ENCODE measurements at regions not wholly inside any gene's neighbourhood (a gene's known extent, or its start where the extent isn't known, plus 50 kb on each side); places are given as distances from the start of the nearest gene placed in this dataset.

DNA sequence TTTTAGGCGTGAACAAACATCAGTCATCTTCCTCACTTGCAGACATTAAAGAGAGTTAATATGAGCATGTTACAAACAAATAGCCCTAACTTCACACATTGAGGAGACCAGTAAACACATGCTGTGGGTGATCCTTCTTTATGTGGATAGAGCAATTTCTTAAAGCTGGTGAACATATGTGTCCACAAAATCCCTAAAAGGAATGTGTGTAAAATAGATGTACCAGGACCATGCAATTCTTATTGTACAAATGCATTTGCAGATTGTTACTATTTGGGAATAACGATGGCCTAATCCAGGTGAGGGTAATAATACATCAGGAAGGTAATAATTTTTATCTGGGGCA is 228.9 kb downstream of the ALDH8A1 start:
- intact Hi-C loops (cut with micrococcal nuclease; ENCODE audit: unreplicated experiment): no loop called here
- Histone ChIP-seq H3K9me3 (ENCODE audit: insufficient read depth, low read depth) (0 out of 2 replicates have a peak, but pooled peaks cover 7% of the 10 kb centered on the region), H3K27ac (no peak overlapping the region), H3F3A (ENCODE audit: insufficient read depth, low read depth) (no peaks in the 10 kb centered on the region), H4K20me1 (ENCODE audit: insufficient read depth) (no peaks in the 10 kb centered on the region), H2AFZ (no peak overlapping the region), H3K9me2 (ENCODE audit: insufficient read depth) (no peaks in the 10 kb centered on the region; the same call in 1 of the 2 replicates), H3K27me3 (ENCODE audit: insufficient read depth, low read depth) (no peaks in the 10 kb centered on the region), H3K4me1 (replicated peaks; ENCODE audit: insufficient read depth) (no peaks in the 10 kb centered on the region), H3K36me3 (ENCODE audit: low read depth) (no peaks in the 10 kb centered on the region), H3K79me2 (ENCODE audit: low read depth) (no peaks in the 10 kb centered on the region), H3K4me3 (no peak overlapping the region), H3K4me2 (no peak overlapping the region)
- TF ChIP-seq EZH2 (IDR thresholded peaks at IDR 0.05; ENCODE audit: low read depth) (no peak), CTCF (conservative IDR thresholded peaks at IDR 0.05) (no peak)
- ChIA-PET POLR2A (ENCODE audit: unreplicated experiment) (no interaction called here), CTCF (no interaction called here)
- DNase-seq: no peak
- no TSS peak for BruUV-seq (replicated peaks)

GRCh38 chr6:134720353-134721059 is 229.4 kb downstream of the ALDH8A1 start:
- H3K36me3 ChIP-seq (ENCODE audit: low read depth): no peaks in the 10 kb centered on the region
- H4K20me1 ChIP-seq (ENCODE audit: insufficient read depth): no peaks in the 10 kb centered on the region
- TF ChIP-seq EZH2 (IDR thresholded peaks at IDR 0.05; ENCODE audit: low read depth) (no peak), CTCF (conservative IDR thresholded peaks at IDR 0.05) (no peak)
- no peaks in the 10 kb centered on the region for H3K27me3 ChIP-seq (ENCODE audit: insufficient read depth, low read depth)
- POLR2A ChIA-PET (ENCODE audit: unreplicated experiment): no interaction called here
- H3F3A ChIP-seq (ENCODE audit: insufficient read depth, low read depth): no peaks in the 10 kb centered on the region
- no peak overlapping the region for H2AFZ ChIP-seq
- DNase-seq: no peak
- H3K9me3 ChIP-seq (ENCODE audit: insufficient read depth, low read depth): 0 out of 2 replicates have a peak, but pooled peaks cover 6% of the 10 kb centered on the region
- no peaks in the 10 kb centered on the region; the same call in 1 of the 2 replicates for H3K9me2 ChIP-seq (ENCODE audit: insufficient read depth)
- intact Hi-C loops (cut with micrococcal nuclease; ENCODE audit: unreplicated experiment): no loop called here
- H3K79me2 ChIP-seq (ENCODE audit: low read depth): no peaks in the 10 kb centered on the region
- H3K4me3 ChIP-seq: no peak overlapping the region
- BruUV-seq (replicated peaks): no TSS peak
- H3K4me2 ChIP-seq: no peak overlapping the region
- no peaks in the 10 kb centered on the region for H3K4me1 ChIP-seq (replicated peaks; ENCODE audit: insufficient read depth)
- CTCF ChIA-PET: no interaction called here
- H3K27ac ChIP-seq: no peak overlapping the region

- POLR2A ChIA-PET (ENCODE audit: unreplicated experiment): no interaction called here
- no TSS peak for BruUV-seq (replicated peaks)
- no peaks in the 10 kb centered on the region for H3K36me3 ChIP-seq (ENCODE audit: low read depth)
Measured at GRCh38 chr6:134719911-134720310, 230.0 kb downstream of the ALDH8A1 start.

More at GRCh38 chr6:134719911-134720310, 230.0 kb downstream of the ALDH8A1 start:
- TF ChIP-seq EZH2 (IDR thresholded peaks at IDR 0.05; ENCODE audit: low read depth): no peak
- no peak for TF ChIP-seq CTCF (conservative IDR thresholded peaks at IDR 0.05)
- Histone ChIP-seq H3F3A (ENCODE audit: insufficient read depth, low read depth) (no peaks in the 10 kb centered on the region), H3K9me2 (ENCODE audit: insufficient read depth) (no peaks in the 10 kb centered on the region; the same call in 1 of the 2 replicates), H3K4me3 (no peak overlapping the region), H4K20me1 (ENCODE audit: insufficient read depth) (no peaks in the 10 kb centered on the region), H3K4me1 (replicated peaks; ENCODE audit: insufficient read depth) (no peaks in the 10 kb centered on the region), H2AFZ (no peak overlapping the region), H3K4me2 (no peak overlapping the region), H3K9me3 (ENCODE audit: insufficient read depth, low read depth) (no peaks in the 10 kb centered on the region), H3K79me2 (ENCODE audit: low read depth) (no peaks in the 10 kb centered on the region), H3K27ac (no peak overlapping the region), H3K27me3 (ENCODE audit: insufficient read depth, low read depth) (no peaks in the 10 kb centered on the region)
- intact Hi-C loops (cut with micrococcal nuclease; ENCODE audit: unreplicated experiment): no loop called here
- no peak for DNase-seq
- CTCF ChIA-PET: no interaction called here
